Skeletal muscle satellite cell (primary cell): ENCODE measurements at regions not wholly inside any gene's neighbourhood (a gene's known extent, or its start where the extent isn't known, plus 50 kb on each side); places are given as distances from the start of the nearest gene placed in this dataset.

Experiments
- H3K27me3 ChIP-seq: 2 replicates; pipeline ENCODE4 v1.7.0; 2013; ENCODE audit warnings: low read length; ENCODE audit not compliant: control insufficient read depth, insufficient read depth
- H3K36me3 ChIP-seq: 2 replicates; pipeline ENCODE4 v1.7.0; 2013; ENCODE audit warnings: mild to moderate bottlenecking, control low read depth, low read length; ENCODE audit not compliant: insufficient read depth
- H3K4me1 ChIP-seq: 2 replicates; pipeline ENCODE4 v1.7.0; 2013; ENCODE audit warnings: low read length; ENCODE audit not compliant: control insufficient read depth, insufficient read depth
- H3K4me2 ChIP-seq: 2 replicates; pipeline ENCODE4 v1.7.0; 2013; ENCODE audit warnings: mild to moderate bottlenecking, low read length
- H3K4me3 ChIP-seq: 2 replicates; pipeline ENCODE4 v1.7.0; 2013; ENCODE audit warnings: low read length
- H3K9ac ChIP-seq: 2 replicates; pipeline ENCODE4 v1.7.0; 2013; ENCODE audit warnings: mild to moderate bottlenecking, low read depth, low read length, moderate library complexity
- H3K9me3 ChIP-seq: replicated peaks from 2 replicates; pipeline ENCODE4 v1.7.0; 2013; ENCODE audit warnings: mild to moderate bottlenecking, control low read depth, low read length

- Histone ChIP-seq H3K36me3 (no peaks in the 10 kb centered on the region), H3K9ac (no peak overlapping the region), H3K4me1 (peaks cover 26% of the 10 kb centered on the region), H3K27me3 (no peaks in the 10 kb centered on the region), H3K9me3 (no peaks in the 10 kb centered on the region), H3K4me3 (no peak overlapping the region), H3K4me2 (no peak overlapping the region)
Measured at GRCh38 chr13:44218501-44219240, 155.0 kb upstream of the SERP2 start.

DNA sequence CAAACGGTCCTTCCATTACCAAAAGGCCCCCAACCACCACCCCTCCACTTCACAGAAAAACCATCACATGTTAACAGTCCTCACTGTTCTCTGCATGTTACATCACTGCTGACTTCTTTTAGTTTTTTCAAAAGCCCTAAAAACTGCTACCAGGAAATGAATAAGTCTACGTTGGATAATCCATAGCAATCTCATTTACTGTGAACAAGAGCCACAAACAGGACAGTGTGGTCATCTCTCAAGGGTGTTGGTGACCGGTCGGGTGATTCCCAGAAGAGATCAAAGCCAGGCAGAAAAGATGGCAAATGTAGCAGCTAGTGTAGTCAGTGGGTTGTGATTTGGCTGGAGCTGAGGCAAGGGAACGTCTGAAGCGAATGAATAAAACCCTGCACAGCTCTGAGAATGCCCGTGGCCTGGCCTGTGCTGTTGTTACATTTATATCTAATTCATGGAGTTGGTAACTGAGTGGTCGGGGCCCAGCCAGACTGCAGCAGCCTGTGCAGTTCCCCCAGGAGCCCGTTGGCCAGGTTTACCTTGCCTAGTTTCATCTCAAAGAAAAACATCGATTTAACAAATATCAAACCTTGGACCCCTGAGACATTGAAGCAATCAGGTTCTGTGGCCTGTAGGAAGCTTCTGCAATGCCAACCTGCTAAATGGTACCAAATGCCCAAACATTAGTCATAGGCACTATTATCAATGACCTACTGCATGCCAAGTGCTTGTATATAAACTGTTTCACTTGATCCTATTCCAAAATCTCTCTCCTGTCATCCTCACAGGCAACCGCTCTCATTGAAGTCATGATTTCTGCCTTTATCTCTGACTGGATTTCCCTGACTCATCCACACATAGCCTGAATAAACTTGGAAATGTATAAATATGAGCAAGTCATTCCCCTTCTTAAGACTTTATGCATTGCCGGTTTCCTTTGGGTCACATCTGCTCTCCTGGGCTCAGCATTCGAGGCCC lies 153.8 kb upstream of the SERP2 start:
- no peak overlapping the region for H3K4me3 ChIP-seq
- H3K36me3 ChIP-seq: no peaks in the 10 kb centered on the region
- H3K9ac ChIP-seq: no peak overlapping the region

GRCh38 chr13:44220948-44221347 lies 152.7 kb upstream of the SERP2 start:
- H3K4me2 ChIP-seq: no peak overlapping the region
- no peak overlapping the region for H3K9ac ChIP-seq
- no peaks in the 10 kb centered on the region for H3K36me3 ChIP-seq
- no peak overlapping the region for H3K4me3 ChIP-seq
- peaks cover 26% of the 10 kb centered on the region for H3K4me1 ChIP-seq
- no peaks in the 10 kb centered on the region for H3K27me3 ChIP-seq
- H3K9me3 ChIP-seq: no peaks in the 10 kb centered on the region

More for the DNA sequence above, 153.8 kb upstream of the SERP2 start:
- Histone ChIP-seq H3K9me3 (no peaks in the 10 kb centered on the region), H3K4me1 (peaks cover 26% of the 10 kb centered on the region), H3K4me2 (peak overlapping the region; percentile 45), H3K27me3 (no peaks in the 10 kb centered on the region)

- no peaks in the 10 kb centered on the region for H3K9me3 ChIP-seq
- no peaks in the 10 kb centered on the region for H3K27me3 ChIP-seq
- H3K9ac ChIP-seq: no peak overlapping the region
- no peak overlapping the region for H3K4me2 ChIP-seq
- no peak overlapping the region for H3K4me3 ChIP-seq
- peaks cover 26% of the 10 kb centered on the region for H3K4me1 ChIP-seq
- no peaks in the 10 kb centered on the region for H3K36me3 ChIP-seq
Measured at GRCh38 chr13:44221657-44222056, 152.0 kb upstream of the SERP2 start.

DNA sequence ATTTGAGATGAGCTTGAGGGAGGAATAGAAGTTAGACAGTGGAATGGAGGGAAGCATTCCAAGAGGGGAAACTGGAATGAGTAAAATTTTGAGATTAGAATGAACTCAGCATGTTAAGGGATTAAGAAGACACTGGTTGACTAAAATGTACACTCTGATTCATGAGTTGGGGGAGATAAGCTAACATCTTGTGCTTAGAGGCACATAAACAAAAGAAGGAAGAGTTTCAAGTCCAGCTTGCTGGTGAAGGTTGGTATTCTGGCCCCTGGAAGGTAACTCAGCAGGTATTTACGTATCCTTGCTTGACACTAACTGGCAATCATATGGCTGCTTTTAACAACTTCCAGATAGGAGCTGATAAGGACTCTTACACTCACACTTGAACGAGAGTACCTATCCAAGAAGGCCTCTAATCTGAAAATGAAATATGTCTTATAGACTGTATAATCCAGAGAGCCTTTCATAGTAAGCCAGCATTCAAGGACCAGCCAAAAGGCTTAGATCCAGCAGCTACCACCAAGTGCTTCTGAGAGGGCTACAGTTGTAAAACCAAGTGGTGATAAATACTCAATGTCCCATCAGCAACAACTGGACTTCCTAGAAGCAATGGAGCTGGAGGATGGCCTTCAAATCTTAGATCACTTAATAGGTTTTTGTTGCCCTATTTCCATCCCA lies 149.7 kb upstream of the SERP2 start:
- peaks cover 19% of the 10 kb centered on the region for H3K4me1 ChIP-seq
- H3K9me3 ChIP-seq: no peaks in the 10 kb centered on the region
- no peak overlapping the region for H3K4me2 ChIP-seq

DNA sequence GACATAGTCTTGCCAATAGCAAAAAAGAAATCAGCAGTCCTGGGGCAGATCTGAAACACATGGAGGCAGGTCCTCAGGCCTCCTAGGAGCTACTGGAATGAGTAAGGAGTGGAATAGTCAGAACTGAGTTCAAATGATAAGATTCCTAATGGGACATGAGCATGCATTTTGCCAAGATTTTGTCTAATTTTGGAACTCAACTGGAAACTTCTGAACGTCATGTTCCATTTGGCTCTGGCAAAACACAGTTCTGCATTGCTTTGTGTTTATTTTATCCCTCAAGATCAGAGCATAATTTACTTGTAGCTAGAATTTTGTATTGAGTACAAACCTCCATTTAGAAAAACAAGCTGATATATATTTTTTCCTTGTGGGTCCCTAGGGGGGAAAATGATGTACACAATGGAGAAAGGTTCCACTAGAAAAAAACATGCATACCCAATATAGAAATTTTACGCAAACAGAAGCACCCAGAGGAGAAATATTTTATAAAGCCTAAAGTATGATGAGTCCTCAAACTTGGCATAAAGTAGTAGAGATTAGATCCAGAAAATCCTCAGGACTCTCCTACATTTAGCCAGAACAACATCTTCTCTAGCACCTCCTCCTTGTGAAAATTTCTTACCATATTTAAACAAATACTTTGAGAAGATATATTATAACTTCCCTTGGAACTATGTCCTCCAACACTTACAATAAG lies 149.0 kb upstream of the SERP2 start:
- Histone ChIP-seq H3K4me3 (no peak overlapping the region), H3K36me3 (no peaks in the 10 kb centered on the region), H3K4me1 (peaks cover 12% of the 10 kb centered on the region), H3K9me3 (no peaks in the 10 kb centered on the region), H3K27me3 (no peaks in the 10 kb centered on the region), H3K9ac (no peak overlapping the region), H3K4me2 (no peak overlapping the region)

More for the DNA sequence above, 149.7 kb upstream of the SERP2 start:
- no peak overlapping the region for H3K4me3 ChIP-seq
- no peaks in the 10 kb centered on the region for H3K27me3 ChIP-seq
- no peaks in the 10 kb centered on the region for H3K36me3 ChIP-seq
- no peak overlapping the region for H3K9ac ChIP-seq

DNA sequence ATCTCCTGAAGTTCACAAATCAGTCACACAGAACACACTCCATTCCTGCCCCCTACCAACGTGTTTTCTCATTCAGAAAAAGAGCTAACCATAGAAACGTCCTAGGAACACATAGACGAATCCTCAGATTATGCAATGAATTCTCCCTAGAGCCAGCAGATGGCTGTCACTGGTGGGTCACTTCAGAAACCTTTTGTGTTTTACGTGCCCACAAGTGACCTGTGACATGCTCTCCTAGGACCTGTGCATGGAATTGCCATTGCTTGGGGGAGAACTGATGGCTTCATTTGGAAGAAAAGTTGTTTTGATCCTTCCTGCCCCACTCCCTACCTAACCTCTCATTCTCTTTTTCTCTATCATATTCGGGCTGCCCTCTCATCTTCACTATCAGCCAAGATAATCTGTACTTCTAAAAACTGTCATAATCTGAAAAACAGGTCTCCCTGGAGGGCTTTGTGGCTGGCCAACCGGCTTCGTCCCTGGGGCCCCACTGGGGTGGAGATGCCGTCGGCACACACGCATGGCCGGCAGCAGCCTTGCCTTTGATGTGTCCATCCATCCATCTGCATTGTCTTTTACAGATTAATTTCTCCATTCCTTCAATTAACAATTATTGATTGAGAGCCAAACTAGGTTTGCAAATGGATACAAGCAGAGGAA lies 144.1 kb upstream of the SERP2 start:
- Histone ChIP-seq H3K9ac (no peak overlapping the region), H3K4me3 (no peak overlapping the region), H3K36me3 (no peaks in the 10 kb centered on the region), H3K9me3 (no peaks in the 10 kb centered on the region), H3K4me2 (no peak overlapping the region), H3K4me1 (peaks cover 20% of the 10 kb centered on the region), H3K27me3 (no peaks in the 10 kb centered on the region)

GRCh38 chr13:44230071-44230470 lies 143.6 kb upstream of the SERP2 start:
- H3K4me2 ChIP-seq: no peak overlapping the region
- H3K36me3 ChIP-seq: no peaks in the 10 kb centered on the region
- H3K9ac ChIP-seq: no peak overlapping the region
- H3K27me3 ChIP-seq: no peaks in the 10 kb centered on the region
- no peak overlapping the region for H3K4me3 ChIP-seq
- no peaks in the 10 kb centered on the region for H3K9me3 ChIP-seq
- H3K4me1 ChIP-seq: peaks cover 25% of the 10 kb centered on the region

- no peaks in the 10 kb centered on the region for H3K36me3 ChIP-seq
- no peaks in the 10 kb centered on the region for H3K9me3 ChIP-seq
- no peaks in the 10 kb centered on the region for H3K27me3 ChIP-seq
- no peak overlapping the region for H3K4me3 ChIP-seq
- H3K9ac ChIP-seq: no peak overlapping the region
- H3K4me2 ChIP-seq: no peak overlapping the region
- peaks cover 31% of the 10 kb centered on the region for H3K4me1 ChIP-seq
Measured at GRCh38 chr13:44230736-44231135, 142.9 kb upstream of the SERP2 start.

DNA sequence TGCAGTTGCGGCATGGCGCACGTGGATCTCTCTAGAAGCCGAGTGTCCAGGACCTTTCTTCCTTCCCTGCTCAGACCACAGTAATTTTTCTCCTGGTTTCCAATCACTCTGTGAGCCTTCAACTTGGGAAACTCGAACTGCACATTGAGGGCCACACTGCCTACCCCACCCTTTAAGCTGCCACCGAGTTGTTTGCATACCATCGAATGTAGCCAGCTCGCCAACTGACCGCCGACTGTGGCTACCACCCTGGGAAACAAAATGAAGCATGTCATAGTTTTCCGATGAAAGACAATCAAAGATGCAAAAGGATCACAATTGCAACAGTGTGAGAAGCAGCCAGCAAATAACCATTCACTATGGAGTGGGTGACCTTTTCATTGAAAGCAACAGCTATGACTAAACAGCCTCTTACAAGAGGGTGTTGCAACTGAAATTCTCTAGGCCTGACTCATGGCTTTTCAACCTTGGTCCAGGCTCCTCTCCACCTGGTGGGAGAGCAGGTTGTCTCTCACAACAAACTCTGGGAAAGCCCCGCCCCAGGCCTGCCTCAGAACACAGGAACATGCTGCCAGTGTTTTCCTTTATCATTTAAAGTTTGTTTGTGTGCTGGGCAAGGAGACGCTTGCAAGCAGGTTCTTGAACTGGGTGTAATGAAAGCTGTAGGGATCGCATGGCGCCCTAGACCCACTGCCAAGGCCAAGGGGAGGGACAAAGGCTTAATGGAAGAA lies 141.7 kb upstream of the SERP2 start:
- Histone ChIP-seq H3K4me3 (no peak overlapping the region), H3K36me3 (no peaks in the 10 kb centered on the region), H3K4me2 (peak overlapping the region; percentile 46), H3K4me1 (peaks cover 44% of the 10 kb centered on the region), H3K27me3 (no peaks in the 10 kb centered on the region), H3K9ac (peak overlapping the region; percentile 44), H3K9me3 (no peaks in the 10 kb centered on the region)
